GM21423 (cell line): ENCODE measurements at regions not wholly inside any gene's neighbourhood (a gene's known extent, or its start where the extent isn't known, plus 50 kb on each side); places are given as distances from the start of the nearest gene placed in this dataset.

Experiments used
- ATAC-seq: cut with Tn5 transposase; IDR thresholded peaks from one replicate; pipeline ENCODE4 v1.9.1; 2021; ENCODE audit warnings: mild to moderate bottlenecking, moderate library complexity; ENCODE audit not compliant: unreplicated experiment

GRCh38 chr11:91187314-91187713, 964.5 kb upstream of the CHORDC1 start:
- ATAC-seq = no peak

DNA sequence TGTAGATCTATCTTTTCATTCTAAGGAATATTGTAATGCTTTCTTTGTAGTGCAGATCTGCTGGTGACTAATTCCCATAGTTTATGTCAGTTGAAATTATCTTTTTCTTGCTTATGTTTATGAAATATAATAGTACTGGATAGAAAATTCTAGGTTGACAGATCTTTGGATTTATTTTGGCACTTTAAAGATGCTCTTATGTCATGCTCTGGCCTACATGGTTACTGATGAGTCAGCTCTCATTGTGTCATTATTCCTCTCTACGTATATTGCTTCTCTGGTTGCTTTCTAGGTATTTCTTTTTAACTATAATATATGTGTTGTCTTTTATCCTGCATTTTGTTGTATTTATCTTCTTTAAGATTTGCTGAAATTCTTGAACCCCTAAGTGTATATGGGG, 955.5 kb upstream of the CHORDC1 start:
- ATAC-seq = no peak

- no peak for ATAC-seq
Observed at GRCh38 chr11:91174734-91175133, 951.9 kb upstream of the CHORDC1 start.

- ATAC-seq = no peak
Observed at GRCh38 chr11:91174193-91174592, 951.3 kb upstream of the CHORDC1 start.

GRCh38 chr11:91173701-91174100, 950.9 kb upstream of the CHORDC1 start:
- ATAC-seq = no peak

DNA sequence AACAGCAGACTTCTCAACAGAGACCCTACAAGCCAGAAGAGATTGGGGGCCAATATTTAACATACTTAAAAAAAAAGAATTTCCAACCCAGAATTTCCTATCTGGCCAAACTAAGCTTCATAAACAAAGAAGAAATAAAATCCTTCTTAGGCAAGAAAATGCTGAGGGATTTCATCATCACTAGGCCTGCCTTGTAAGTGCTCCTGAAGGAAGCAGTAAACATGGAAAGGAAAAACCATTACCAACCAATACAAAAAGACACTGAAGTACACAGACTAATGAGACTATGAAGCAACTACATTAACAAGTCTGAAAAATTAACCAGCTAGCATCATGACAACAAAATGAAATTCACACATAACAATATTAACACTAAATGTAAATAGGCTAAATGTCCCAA, 947.9 kb upstream of the CHORDC1 start:
- no peak for ATAC-seq

DNA sequence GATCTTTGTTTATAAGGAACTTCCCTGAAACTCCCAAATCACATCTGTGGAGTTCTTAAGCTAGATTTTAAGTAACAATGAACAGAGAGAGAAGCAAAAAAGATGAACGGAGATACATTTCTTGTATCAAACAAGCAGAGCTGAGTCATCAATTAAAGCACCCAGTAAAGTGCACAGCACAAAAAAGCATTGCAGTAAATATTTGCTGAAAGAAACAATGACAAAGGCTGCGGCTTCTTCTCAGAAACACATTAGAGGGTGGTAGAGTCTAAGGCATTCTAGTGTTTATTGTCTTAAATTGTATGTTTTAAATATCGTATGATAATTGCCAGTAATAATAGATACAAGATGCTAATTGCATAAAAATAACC, 941.6 kb upstream of the CHORDC1 start:
- ATAC-seq = no peak

- no peak for ATAC-seq
Observed at GRCh38 chr11:91163619-91164451, 941.0 kb upstream of the CHORDC1 start.

DNA sequence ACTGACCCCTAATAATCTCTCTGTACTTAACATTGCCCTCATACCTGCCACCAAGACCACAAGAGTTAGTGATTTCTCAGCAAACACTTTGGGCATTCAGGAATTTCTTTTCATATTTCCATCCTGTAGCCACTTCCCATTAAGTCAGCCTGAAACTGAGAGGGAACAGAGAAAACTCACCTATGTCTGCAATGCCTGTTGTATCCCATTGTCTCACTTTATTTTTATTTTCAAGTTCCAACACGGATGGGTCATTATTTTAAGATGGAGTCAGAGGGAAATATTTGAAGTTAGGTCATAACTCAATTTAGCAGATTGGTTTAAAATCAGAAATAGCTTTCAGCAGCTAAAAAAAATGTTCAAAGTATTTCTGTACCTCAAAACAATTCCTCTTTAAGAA, 937.8 kb upstream of the CHORDC1 start:
- ATAC-seq = no peak

- ATAC-seq = no peak
Observed at GRCh38 chr11:91158891-91159537, 936.2 kb upstream of the CHORDC1 start.

- ATAC-seq = no peak
Observed at GRCh38 chr11:91158297-91158696, 935.4 kb upstream of the CHORDC1 start.

DNA sequence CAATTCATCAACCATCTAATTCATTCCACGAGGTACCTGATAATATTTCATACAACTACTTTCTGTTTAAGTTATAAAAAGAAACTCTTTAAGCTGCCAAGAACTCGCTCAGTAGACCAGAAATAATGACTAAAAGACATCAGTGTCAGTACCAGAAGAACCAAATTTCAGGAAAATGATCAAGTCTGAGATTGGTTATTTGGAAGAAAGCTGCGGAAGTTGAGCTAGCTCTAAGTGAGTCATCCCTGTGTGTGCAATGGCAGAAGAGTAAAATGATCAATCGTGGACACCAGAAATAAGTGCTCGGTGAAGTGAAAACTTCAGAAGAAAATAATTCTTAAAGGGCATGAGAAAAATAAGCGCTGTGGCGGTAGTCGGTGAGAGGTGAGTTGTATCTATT, 933.2 kb upstream of the CHORDC1 start:
- no peak for ATAC-seq

DNA sequence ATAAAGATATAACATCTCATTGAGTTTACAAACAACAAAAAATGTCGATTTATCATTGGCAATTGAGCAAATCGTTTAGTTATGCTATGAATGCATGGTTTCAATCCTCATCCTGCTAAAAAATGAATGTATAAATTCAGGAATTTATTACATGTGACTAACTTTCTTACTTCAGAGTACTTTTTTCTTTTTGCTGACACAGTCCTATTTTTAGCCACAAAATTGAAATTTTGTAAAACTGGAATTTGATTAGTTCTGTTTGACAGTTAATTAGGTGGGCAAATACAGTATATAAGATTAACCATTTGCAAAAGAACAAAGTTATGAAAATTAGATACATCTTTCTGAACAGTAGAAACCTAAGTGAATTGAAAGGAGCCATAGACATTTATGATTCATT, 925.0 kb upstream of the CHORDC1 start:
- no peak for ATAC-seq

DNA sequence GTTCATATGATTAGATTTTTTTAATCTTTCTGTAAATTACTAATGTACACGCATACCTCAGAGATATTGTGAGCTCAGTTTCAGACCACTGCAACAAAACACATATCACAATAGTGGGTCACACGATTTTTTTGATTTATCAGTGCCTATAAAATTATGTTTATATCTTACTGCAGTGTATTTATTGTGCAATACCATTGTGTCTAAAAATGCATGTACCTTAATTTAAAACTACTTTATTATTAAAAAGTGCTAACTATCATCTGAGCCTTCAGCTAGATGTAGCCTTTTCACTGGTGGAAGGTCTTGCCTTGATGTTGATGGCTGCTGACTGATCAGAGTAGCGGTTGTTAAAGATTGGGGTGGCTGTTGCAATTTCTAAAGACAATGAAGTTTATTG, 918.8 kb upstream of the CHORDC1 start:
- no peak for ATAC-seq

GRCh38 chr11:91136631-91137030, 913.8 kb upstream of the CHORDC1 start:
- ATAC-seq = no peak

DNA sequence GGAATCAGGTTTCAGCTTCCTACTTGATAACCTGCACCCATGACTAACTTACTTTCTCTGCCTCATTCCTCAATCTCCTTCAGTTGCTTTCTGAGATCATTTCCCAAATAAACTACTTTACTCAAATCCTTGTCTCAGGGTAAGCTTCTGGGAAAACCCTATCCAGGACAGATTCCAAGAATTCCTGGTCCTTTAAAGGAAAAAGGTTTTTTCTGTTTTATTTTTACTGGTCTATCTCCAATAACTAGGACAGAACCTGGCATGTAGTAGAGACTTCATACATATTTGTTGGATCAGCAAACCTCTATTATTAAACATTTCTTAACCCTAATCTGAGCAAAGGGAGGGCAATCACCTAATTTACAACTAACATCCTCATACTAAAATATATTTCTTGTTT, 910.5 kb upstream of the CHORDC1 start:
- ATAC-seq = no peak

DNA sequence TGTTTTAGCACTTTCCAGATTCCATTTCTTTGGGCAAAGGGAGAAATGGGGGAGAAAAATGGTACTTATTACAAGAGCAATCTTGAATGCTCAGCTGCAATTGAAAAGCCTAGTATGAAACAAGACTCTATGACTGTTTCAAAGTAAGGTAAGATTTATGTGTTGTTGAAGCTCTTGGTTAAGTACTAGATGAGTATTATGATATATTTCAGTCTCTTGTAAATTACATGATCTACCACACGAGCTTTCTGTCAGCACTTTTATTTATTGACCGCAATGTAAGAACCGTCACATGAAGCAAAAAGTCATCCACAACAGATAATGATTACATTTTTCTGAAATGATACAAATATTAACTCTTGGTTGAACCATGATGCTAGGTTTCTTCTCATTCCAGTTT, 906.7 kb upstream of the CHORDC1 start:
- no peak for ATAC-seq

DNA sequence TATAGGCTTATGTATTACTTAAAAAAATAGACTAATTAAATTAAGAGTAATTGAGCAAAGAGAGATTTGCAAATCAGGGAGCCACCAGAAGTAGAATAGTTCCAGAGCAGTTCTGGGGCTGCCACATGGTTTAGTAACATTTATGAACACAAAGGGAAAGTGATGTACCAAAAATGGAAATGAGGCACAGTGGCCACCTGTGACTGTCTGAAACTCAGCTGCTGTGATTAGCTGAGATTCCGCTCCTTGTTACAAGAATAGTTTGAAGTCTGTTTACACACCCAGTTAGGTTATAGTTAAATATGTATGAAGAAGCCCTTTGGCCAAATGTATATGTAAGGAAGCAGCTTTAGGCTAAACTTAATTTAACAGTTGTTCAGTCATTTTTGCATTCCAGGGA, 901.5 kb upstream of the CHORDC1 start:
- no peak for ATAC-seq

DNA sequence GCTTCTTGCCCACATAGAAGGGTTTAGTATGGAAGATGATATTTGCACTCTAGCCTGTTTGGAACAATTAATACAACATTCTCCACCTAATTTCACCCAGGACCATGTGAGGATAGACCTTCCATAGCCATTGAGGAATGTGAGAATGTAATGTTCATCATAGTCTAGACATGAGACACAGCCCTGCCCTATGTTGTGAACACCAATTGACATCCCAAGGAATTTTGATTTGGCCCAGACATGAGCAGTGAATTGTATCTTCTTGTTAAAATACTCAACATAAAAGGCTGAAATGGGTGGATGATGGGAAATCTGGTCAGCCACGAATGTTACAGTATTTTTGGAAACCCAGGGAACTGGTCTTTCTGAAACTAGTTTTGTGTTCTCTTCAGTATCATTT, 892.3 kb upstream of the CHORDC1 start:
- no peak for ATAC-seq

DNA sequence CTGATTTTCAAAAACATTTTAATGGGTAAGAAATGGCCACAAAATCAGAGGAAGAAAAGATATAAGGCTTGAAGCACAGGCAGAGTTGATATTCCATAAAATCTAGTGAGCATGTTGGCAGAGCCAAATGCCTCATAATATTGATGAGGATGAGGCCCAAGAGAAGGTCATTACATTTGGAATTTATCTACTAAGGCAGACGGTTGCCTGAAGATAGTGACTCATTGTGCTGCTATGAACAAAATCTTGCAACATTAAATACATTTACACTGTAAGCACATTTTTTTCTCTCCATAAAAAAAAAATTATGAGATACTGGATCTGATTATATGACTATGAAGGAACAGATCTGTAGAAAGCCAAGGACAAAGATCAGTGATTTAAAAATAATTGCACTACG, 881.4 kb upstream of the CHORDC1 start:
- no peak for ATAC-seq

- ATAC-seq = no peak
Observed at GRCh38 chr11:91100427-91100826, 877.6 kb upstream of the CHORDC1 start.

- no peak for ATAC-seq
Observed at GRCh38 chr11:91097083-91097482, 874.2 kb upstream of the CHORDC1 start.

DNA sequence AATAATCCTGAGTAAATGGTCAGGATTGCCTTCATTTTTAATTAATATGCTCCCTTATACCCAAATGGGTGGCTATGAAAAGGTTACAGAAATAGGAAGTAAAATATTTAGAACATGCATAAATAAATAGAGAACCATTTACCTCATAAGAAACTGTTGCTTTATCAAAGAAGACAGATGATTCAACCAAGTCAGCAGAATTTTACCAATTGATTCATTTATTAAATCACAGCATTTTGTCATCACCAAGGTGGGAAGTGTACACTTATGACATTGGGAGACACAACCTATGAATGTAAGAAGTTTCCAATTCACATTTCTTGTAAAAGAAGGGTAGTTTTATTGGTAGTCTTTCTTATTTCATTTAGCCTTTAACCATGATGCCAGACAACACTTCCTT, 870.3 kb upstream of the CHORDC1 start:
- no peak for ATAC-seq
